Nucleus accumbens (tissue), 56 donors: ENCODE measurements at regions not wholly inside any gene's neighbourhood (a gene's known extent, or its start where the extent isn't known, plus 50 kb on each side); places are given as distances from the start of the nearest gene placed in this dataset.
"Not testable (repeated sequence)": the region's sequence is repeated elsewhere in the genome, so short reads cannot be mapped to it uniquely, and the experiment has no call there.

Source experiments
- DNase-seq, 56 donors: peaks; one replicate each; lab custom pipeline; 2025; lab: John Stamatoyannopoulos, UW

- DNase-seq, result no peak
These were observed 54.1 kb upstream of the SHLD1 start for GRCh38 chr20:5696011-5696559.

GRCh38 chr20:5691918-5692618 lies 58.1 kb upstream of the SHLD1 start:
- no peak for DNase-seq

- DNase-seq, result no peak
These were observed 60.7 kb upstream of the SHLD1 start for GRCh38 chr20:5689463-5689862.

- DNase-seq, result peak in 32 of 56 donors; percentile 1 to 54 (median 20)
These were observed 61.7 kb upstream of the SHLD1 start for GRCh38 chr20:5688431-5688972.

GRCh38 chr20:5687884-5688283 lies 62.3 kb upstream of the SHLD1 start:
- DNase-seq, result no peak

- DNase-seq, result no peak
These were observed 63.7 kb upstream of the SHLD1 start for GRCh38 chr20:5686384-5687105.

GRCh38 chr20:5682556-5682955 lies 67.6 kb upstream of the SHLD1 start:
- not testable (repeated sequence) for DNase-seq

GRCh38 chr20:5680192-5680591 lies 69.4 kb upstream of the GPCPD1 start:
- no peak for DNase-seq

GRCh38 chr20:5678777-5679176 lies 68.0 kb upstream of the GPCPD1 start:
- DNase-seq, result no peak

GRCh38 chr20:5677944-5678343 lies 67.1 kb upstream of the GPCPD1 start:
- not testable (repeated sequence) for DNase-seq

GRCh38 chr20:5677389-5677788 lies 66.6 kb upstream of the GPCPD1 start:
- no peak for DNase-seq

- no peak for DNase-seq
These were observed 64.6 kb upstream of the GPCPD1 start for GRCh38 chr20:5675103-5676091.

GRCh38 chr20:5674176-5674660 lies 63.4 kb upstream of the GPCPD1 start:
- no peak for DNase-seq

- no peak for DNase-seq
These were observed 60.1 kb upstream of the GPCPD1 start for GRCh38 chr20:5670874-5671273.

GRCh38 chr20:5670036-5670536 lies 59.3 kb upstream of the GPCPD1 start:
- no peak for DNase-seq

- no peak for DNase-seq
These were observed 57.7 kb upstream of the GPCPD1 start for GRCh38 chr20:5668529-5668868.

- DNase-seq, result no peak
These were observed 57.1 kb upstream of the GPCPD1 start for GRCh38 chr20:5667705-5668528.

- DNase-seq, result no peak
These were observed 54.6 kb upstream of the GPCPD1 start for GRCh38 chr20:5665417-5665816.

- DNase-seq, result no peak
These were observed 52.6 kb upstream of the GPCPD1 start for GRCh38 chr20:5663396-5663795.
